HG02884 (cell line): ENCODE measurements at regions not wholly inside any gene's neighbourhood (a gene's known extent, or its start where the extent isn't known, plus 50 kb on each side); places are given as distances from the start of the nearest gene placed in this dataset.
"Not testable (repeated sequence)": the region's sequence is repeated elsewhere in the genome, so short reads cannot be mapped to it uniquely, and the experiment has no call there.

Experiments used
- ATAC-seq: cut with Tn5 transposase; IDR thresholded peaks from one replicate; pipeline ENCODE4 v1.9.1; 2021; ENCODE audit warnings: mild to moderate bottlenecking, moderate library complexity; ENCODE audit not compliant: unreplicated experiment

DNA sequence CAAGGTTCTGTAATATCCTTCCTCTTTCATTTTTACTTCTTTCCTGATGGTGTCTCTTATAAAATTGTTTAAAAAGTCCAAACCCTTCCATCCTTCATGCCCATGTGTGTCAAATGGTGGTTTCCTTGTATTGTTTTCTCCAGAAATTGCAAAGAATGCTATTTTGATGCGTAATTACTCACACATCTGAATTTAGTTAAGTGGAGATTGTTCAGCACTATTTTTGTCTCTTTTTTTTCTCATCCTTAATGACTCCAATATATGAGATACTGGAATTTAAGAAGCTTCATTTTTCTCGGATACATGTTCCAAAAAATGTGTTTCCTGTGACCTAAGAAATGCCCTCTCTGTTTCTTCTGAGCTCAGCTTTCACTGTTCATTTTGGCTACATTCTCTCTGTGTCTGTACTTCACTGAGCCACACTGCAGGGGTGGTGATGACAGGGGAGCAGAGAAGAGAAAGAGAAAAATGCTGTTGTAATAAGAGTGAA, 799.8 kb downstream of the DIPK2A start:
- ATAC-seq = no peak

DNA sequence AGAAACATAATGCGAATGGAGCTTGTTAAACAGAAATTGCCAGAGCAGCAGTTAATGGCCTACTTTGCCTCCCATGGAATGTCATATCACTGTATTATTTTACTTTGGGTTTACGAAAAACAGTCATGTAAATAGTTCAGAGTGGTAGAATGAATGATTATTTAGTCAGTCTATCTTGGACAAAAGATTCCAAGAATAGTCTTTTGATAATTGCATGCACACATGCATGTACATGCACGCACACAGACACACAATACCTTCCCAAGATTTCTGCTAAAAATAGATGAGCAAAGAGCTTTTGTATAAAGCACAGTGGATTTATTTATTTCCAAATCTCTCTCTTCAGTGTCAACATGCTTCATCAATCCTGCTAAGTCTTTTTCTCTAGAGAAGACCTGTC, 800.7 kb downstream of the DIPK2A start:
- no peak for ATAC-seq

DNA sequence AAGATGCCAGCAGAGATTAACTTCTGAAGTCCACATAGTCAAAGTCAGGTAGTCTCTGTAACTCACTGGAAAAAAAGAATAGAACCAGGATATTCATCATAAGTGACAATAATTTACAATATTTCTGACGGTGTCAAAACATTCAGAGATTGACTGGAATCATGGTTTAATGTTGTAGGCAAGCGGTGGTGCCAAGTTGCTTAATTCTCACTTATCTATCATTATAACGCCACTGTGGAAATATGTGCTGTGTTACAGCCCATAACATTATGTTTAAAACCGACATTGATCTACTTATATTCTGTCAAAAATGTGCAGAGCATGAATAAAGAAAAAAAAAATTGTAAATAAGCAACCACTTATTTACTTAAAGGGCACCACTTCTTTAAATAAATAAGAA, 801.7 kb downstream of the DIPK2A start:
- ATAC-seq = no peak

DNA sequence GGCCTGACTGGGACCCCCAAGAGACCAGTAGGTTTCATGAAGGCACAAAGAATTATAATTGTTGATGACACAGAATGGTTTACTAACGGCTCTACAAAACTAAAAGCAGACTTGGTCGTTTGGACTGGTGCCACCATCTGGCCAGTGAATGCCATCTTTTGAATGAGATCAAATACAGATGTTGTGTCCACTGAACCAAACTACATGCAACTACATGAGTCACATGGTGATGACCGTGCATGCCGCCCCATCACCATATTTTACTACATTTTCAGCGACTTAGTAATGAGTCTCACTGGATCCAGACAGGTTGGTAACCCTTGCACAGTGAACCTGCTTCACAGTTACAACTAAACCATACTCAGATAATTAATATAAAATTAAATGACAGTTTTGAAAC, 803.3 kb downstream of the DIPK2A start:
- no peak for ATAC-seq

DNA sequence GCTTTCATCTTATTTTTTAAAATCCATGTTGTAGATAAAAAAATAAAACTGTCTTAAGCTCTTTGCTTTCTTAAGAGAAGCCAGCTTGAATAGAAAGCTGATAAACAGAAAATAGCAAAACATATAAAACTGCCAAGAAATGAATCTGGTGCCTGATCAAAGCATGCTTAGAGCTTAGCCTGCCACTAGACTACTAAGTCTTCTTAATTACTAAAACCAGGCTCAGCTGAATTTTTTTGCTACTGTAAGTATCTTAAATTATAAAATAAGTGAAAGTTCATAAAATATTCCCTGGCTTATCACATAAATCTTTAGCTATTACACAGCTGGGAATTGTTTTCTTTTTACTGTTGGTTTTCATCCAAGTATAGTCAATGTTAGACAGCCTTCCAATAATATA, 803.9 kb downstream of the DIPK2A start:
- no peak for ATAC-seq

DNA sequence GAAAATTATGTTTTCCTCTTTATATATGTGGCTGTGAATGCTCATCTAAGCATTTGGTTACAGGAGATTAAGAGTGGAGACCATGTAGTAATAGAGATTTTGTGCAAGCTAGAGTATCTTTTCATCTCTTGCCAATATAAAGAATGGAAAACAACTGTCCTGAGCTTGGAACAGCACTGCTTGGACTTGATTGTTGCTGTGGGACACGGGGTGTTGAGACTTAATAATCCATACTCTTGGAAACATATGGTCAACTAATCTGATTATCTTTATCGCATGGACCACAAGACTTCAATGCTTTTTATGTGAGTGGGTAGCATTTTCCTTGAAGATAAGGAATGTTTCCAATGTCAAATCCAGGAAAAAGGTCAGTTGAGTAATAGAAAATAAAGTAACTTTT, 806.3 kb downstream of the DIPK2A start:
- ATAC-seq = no peak

DNA sequence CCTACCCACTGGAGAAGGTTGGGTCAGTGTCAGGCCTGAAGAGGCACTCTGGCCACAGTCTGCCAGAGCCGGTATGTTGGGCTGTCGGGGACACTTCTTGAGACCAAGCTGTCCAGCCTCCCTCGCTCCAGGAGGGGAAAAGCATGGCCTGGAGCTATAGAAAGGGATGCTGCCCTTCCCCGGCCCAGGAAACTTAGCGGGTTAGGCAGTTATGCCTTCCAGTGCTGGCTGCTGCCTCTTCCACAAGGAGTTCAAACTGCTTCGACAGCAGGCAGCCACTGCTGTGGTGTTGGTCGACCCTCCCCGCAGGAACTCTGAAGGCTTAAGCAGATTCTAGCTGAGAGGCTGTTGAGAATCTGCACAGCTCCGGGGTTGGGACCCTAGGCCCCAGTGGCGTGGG, 819.4 kb downstream of the DIPK2A start:
- ATAC-seq = no peak

DNA sequence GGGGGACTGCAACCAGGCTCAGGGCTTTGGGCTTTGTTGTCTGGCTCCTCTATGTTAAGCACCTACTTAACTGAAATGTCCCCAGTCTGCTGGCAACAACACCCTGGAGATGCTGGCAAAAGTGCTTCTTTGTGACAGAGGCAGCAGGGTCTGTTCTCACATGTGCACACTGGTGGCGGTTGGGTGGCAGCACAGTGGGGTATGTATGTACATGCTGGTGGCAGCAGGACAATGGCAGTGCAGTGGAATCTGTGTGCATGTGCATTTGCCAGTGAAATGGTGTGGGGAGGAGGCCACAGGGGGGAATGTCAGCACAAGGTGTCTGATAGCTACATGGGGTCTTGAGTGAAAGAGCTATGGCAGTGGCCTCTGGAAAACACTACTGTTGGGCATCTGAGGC, 830.3 kb downstream of the DIPK2A start:
- no peak for ATAC-seq

DNA sequence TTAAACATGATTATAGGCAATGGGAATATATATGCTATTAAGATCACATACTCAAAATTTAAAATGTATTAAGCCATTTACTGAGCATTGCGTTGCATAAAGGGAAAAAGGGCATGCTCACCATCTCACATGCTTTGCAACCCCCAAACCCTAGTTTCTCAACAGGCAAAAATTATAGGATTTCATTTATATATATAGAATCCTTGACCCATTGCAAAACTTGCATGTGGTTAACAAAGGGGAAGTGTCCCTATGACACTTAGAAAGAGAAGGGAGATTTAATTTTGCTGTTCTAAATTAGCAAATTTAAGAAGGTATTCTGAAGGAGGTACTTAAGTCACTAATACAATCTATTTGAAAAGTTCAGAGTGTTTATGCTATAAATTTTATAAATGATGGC, 837.8 kb downstream of the DIPK2A start:
- ATAC-seq = no peak

DNA sequence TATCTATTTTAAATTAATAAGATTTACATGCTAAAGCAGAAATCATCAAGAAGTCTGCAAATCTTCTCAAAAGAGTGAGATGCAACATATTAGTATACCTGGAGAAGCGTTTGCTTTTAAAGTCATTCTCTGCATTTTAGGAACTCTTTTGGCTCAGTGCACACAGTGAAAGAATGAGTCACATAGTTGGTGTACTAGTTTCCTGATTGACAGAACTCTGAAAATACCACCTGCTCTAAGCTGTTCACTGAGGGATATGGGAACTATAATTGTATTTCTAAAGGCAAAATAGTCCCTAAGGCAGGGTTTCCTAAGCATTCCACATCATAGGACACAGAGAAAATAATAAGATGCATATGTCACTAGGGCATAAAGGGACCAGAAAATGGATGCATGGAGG, 838.5 kb downstream of the DIPK2A start:
- ATAC-seq = peak; percentile 93

DNA sequence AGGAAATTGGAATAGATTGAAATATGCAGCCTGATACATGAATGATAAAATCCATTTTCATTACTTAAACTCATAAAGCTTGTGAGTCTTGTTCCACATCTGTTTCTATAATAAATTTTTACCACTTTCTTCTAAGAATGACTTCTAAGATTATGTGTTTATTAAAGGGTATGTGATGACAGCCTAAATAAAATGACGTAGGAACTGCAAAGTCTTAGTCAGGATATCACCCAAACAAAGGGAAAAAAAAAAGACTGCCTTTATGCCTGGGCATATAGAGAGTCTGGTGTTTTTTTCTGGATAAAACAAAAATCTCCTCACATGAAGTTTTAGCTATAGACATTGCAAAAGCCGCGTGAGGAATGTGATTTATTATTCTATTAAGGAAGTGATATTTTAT, 844.0 kb downstream of the DIPK2A start:
- no peak for ATAC-seq

DNA sequence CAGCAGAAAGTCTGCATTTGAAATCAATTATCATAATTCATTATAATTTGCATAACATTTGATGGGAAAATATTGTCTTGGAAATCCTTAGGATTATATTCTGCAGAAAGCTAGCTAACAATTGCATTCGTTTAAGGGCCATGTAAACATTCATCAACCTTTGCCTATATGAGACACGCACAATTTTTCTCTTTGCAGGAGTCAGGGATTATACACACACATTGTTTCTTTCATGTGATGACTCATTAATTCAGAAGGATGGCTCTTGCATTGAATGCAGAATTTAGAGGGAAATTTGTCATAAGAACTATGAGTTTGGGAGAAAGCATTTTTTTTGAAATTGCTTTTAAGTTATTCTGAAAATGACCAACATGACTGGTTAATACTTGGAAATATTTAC, 844.7 kb downstream of the DIPK2A start:
- ATAC-seq = no peak

DNA sequence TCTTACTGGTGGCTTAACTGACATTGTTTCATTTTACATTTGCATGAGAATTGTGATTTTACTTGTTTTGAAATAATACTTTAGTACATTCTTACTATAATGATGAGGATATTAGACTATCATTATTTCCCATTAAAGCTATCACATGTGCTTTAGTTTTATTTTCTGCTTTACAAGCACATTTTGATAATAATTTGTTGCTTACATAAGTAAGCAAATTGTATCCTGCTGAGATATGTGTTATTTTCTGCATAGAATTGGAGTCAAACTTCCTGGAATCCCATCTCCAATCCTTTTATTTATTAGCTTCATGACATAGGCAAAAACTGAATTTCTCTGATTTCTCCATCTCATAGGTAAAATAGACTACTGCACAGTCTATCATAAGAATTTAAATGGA, 847.4 kb downstream of the DIPK2A start:
- ATAC-seq = no peak

DNA sequence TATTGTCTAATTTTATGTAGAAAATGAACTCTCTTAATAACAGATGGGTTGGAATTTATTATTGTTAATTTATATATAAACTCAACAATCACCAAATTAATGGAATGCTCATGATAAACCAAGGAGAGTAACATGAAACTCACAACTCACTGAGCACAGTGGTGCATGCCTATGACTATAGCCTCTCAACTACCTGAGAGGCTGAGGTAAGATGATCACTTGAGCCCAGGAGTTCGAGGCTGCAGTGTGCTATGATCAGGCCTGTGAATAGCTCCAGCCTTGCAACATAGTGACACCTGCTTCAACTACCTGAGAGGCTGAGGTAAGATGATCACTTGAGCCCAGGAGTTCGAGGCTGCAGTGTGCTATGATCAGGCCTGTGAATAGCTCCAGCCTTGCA, 848.6 kb downstream of the DIPK2A start:
- ATAC-seq = not testable (repeated sequence)

DNA sequence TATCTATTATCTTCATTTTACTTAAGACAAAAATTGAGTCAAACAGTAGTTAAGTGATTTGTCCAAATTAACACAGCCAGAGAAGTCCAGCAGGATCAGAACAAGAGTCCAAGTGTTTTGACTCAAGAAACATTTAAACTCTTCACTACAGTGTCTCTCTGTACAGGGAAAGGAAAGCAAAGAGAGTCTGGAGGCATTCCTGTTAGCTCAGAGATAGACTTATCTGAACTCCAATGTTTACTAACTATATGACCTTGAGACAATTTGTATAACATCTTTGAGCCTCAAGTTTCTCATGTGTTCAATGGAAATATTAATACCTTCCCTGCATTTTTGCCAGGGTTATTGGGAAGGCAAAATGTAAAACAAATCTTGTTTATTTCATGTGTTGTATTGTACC, 849.1 kb downstream of the DIPK2A start:
- no peak for ATAC-seq

DNA sequence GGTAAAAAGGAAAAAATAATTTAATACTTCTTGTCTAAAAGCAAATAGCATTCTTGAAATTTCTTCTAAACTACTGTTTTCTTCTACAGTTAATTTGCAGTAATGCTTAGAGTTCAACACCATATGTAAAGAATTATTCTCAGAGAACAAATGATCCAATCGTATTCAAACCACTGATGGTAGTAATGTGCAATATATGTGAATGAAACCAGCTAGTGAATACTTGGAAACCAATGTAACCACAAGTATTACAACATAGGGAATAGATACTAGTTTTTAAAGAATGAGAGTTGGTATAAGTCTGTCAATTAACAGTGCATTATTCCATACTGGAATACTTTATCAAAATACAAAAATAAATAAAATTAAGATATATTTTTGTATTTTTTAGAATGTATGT, 850.0 kb downstream of the DIPK2A start:
- no peak for ATAC-seq

DNA sequence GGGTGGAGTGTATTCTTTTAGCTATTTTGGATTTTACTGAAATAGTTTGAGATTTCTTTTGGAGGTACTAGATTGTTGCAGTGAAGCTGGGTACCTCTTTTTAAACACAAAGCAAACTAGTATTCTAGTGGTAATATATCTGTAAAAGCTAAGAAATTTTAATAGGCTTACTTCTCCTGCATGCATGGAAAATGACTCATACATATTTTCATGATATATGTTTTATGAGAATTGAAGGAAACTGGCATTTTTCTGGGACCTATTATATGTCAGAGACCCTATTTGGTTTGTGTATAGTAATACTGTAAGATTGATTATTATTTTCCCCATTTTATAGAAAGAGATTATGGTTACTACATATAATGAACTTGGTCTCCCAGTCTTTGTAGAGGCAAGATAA, 851.0 kb downstream of the DIPK2A start:
- no peak for ATAC-seq

DNA sequence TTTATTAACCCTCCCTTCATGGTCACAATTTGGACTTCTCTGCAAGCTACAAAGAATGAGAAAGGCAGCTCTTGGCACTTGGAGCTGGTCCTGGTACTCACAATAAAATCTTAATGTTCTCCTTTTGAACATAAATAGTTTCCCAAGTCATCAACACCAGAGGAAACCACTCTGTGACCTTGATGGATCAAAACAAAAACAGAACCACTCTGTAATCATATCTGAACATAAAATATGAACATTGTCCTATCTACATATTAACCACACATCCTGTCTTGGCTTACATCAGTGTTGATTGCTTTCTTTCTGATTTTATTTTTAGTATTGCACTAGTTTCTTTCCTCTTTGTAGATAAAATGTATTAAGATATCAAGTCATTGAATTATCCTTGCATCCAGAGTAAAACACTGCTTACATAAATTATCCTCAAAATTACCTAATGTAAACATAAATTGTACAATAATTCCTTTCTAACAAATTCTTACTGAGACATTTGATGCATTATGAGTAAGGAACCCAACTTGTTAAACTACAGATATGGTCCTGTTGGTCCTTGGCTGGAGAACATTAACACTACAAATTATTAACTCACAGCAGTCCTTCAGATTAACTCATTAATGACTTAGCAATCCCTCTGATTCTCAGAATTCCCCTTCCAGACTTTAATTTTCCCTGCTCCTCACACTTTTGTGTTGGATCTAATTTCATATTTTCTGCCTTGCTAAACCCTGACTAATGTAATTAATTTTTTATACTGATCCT, 860.5 kb downstream of the DIPK2A start:
- no peak for ATAC-seq

DNA sequence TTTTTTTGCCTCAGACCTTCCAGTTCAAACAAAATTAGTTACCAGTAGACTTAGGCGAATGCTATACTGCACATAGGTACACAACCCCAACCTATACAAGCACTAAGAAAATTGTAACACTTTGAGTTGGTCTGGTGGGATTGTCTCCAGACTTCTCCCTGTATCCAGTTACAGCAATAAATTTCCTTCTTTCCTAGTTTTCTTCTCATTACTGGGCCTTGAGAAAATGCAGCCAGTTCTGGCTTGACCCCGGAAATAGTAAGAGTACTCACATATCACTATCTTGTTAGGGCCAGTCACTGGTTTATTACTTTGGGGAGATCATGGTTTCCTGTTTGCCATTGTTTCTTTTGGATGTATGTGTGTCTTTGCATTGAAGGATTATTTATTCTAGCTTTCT, 868.4 kb downstream of the DIPK2A start:
- ATAC-seq = no peak

DNA sequence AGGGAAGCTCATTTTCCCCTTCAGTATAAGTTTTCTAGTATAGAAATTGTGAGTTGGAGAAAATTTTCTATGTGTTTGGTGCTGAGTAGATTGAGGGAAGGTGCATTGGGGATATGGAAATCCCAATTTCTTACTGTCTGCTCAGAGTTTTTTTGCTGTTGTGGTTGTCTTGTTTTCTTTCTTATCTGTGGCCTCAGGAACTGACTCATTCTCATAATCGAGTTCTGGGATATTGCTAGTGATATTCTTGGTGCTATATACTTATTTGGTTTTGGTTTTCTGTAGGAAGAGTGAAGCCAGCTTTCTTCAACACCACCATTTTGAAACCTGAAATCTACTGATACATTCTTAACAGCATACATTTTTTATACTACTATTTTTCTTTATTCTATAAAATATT, 869.2 kb downstream of the DIPK2A start:
- ATAC-seq = no peak

DNA sequence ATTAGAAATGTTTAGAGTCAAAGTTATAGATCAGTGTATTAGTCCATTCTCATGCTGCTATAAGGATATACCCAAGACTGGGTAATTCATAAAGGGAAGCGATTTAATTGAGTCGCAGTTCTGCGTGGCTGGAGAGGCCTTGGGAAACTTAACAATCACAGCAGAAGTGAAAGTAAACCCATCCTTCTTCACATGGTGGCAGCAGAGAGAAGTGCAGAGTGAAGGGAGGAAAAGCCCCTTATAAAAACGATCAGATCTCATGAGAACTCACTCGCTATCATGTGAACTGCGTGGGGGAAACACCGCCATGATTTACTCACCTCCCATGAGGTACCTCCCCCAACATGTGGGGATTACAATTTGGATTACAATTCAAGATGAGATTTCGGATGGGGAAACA, 871.5 kb downstream of the DIPK2A start:
- ATAC-seq = no peak

DNA sequence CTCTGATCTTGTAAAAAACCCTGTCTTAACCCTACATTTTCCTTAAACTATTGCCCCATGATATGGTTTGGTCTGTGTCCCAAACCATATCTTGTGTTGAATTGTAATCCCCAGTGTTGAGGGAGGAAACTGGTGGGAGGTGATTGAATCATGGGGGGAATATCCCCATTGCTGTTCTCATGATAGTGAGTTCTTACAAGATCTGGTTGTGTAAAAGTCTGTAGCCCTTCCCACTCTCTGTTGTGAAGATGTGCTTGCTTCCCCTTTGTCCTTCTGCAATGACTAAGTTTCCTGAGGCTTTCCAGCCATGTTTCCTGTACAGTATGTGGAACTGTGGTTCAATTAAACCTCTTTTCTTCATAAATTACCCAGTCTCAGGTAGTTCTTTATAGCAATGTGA, 881.4 kb downstream of the DIPK2A start:
- no peak for ATAC-seq

DNA sequence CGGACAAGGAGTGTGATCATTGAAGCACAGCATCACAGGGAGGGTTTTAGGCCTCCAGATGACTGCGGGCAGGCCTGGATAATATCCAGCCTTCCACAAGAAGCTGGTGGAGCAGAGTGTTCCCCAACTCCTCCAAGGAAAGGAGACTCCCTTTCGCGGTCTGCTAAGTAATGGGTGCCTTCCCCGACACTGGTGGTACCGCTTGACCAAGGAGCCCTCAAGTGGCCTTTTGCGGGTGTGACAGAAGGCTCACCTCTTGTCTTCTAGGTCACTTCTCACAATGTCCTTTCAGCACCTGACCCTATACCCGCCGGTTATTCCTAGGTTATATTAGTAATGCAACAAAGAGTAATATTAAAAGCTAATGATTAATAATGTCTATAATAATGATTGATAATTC, 882.4 kb downstream of the DIPK2A start:
- not testable (repeated sequence) for ATAC-seq
